Astrocyte (in vitro differentiated cells and primary cell): ENCODE measurements at regions not wholly inside any gene's neighbourhood (a gene's known extent, or its start where the extent isn't known, plus 50 kb on each side); places are given as distances from the start of the nearest gene placed in this dataset.
"Not testable (repeated sequence)": the region's sequence is repeated elsewhere in the genome, so short reads cannot be mapped to it uniquely, and the experiment has no call there.

ENCODE experiments used
- CTCF ChIP-seq: IDR thresholded peaks from 2 replicates; pipeline ENCODE4 v1.5.1; 2011; ENCODE audit warnings: low read depth, mild to moderate bottlenecking, inconsistent platforms, low read length, moderate library complexity; ENCODE audit not compliant: insufficient read depth
- EZH2 ChIP-seq: IDR thresholded peaks from 2 replicates; pipeline ENCODE4 v1.6.1; 2012; ENCODE audit warnings: mild to moderate bottlenecking, low read length, inconsistent platforms; ENCODE audit not compliant: insufficient read depth

DNA sequence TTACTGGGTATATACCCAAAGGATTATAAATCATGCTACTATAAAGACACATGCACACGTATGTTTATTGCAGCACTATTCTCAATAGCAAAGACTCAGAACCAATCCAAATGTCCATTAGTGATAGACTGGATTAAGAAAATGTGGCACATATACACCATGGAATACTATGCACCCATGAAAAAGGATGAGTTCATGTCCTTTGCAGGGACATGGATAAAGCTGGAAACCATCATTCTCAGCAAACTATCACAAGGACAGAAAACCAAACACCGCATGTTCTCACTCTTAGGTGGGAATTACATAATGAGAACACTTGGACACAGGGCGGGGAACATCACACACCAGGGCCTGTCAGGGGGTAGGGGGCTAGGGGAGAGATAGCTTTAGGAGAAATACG, 186.1 kb upstream of the FTMT start:
- not testable (repeated sequence) for TF ChIP-seq CTCF, EZH2
